ENCODE measurements at regions not wholly inside any gene's neighbourhood (a gene's known extent, or its start where the extent isn't known, plus 50 kb on each side); places are given as distances from the start of the nearest gene placed in this dataset.
"Not testable (repeated sequence)": the region's sequence is repeated elsewhere in the genome, so short reads cannot be mapped to it uniquely, and the experiment has no call there.

GRCh38 chr22:22052548-22053139 lies 70.1 kb upstream of the TOP3B start:
- not testable (repeated sequence) for DNase-seq

- not testable (repeated sequence) for DNase-seq
Observed at GRCh38 chr22:22051032-22051431, 68.4 kb upstream of the TOP3B start.

GRCh38 chr22:22050141-22050775 lies 67.7 kb upstream of the TOP3B start:
- no peak for DNase-seq

GRCh38 chr22:22049684-22050083 lies 67.1 kb upstream of the TOP3B start:
- no peak for DNase-seq

GRCh38 chr22:22048981-22049531 lies 66.5 kb upstream of the TOP3B start:
- DNase-seq, result no peak

GRCh38 chr22:22048318-22048942 lies 65.8 kb upstream of the TOP3B start:
- DNase-seq, result no peak

GRCh38 chr22:22047776-22048175 lies 65.2 kb upstream of the TOP3B start:
- no peak for DNase-seq

- DNase-seq, result no peak
Observed at GRCh38 chr22:22047266-22047665, 64.7 kb upstream of the TOP3B start.

GRCh38 chr22:22046370-22046769 lies 63.8 kb upstream of the TOP3B start:
- DNase-seq, result no peak

- DNase-seq, result no peak
Observed at GRCh38 chr22:22045571-22046335, 63.2 kb upstream of the TOP3B start.

GRCh38 chr22:22044153-22044552 lies 61.6 kb upstream of the TOP3B start:
- no peak for DNase-seq

- no peak for DNase-seq
Observed at GRCh38 chr22:22043296-22044078, 60.9 kb upstream of the TOP3B start.

- DNase-seq, result no peak
Observed at GRCh38 chr22:22042599-22043295, 60.2 kb upstream of the TOP3B start.

- no peak for DNase-seq
Observed at GRCh38 chr22:22042009-22042408, 59.4 kb upstream of the TOP3B start.

GRCh38 chr22:22040908-22041307 lies 58.3 kb upstream of the TOP3B start:
- no peak for DNase-seq

GRCh38 chr22:22040472-22040871 lies 57.9 kb upstream of the TOP3B start:
- DNase-seq, result no peak

GRCh38 chr22:22039286-22040074 lies 56.9 kb upstream of the TOP3B start:
- DNase-seq, result no peak

- DNase-seq, result no peak
Observed at GRCh38 chr22:22038178-22038880, 55.7 kb upstream of the TOP3B start.

- no peak for DNase-seq
Observed at GRCh38 chr22:22037740-22038139, 55.2 kb upstream of the TOP3B start.

- DNase-seq, result no peak
Observed at GRCh38 chr22:22037229-22037628, 54.6 kb upstream of the TOP3B start.
